IMR-90 (cell line): ENCODE measurements at regions not wholly inside any gene's neighbourhood (a gene's known extent, or its start where the extent isn't known, plus 50 kb on each side); places are given as distances from the start of the nearest gene placed in this dataset.

Source experiments
- ATAC-seq: fragments of 200-7000 bp; cut with Tn5 transposase; 2 replicates; pipeline ENCODE4 v1.9.1; 2020; ENCODE audit warnings: low read depth, mild to moderate bottlenecking, moderate library complexity
- BruUV-seq: library from RNA; stranded (reverse); fragments of 400-500 nt; replicated peaks from 2 replicates; lab custom pipeline; 2021; lab: Mats Ljungman, UMichigan
- CTCF ChIA-PET: fragments of 300-600 bp; formaldehyde crosslinking; extraction: SDS; loops from one replicate; lab custom pipeline; 2021; ENCODE audit warnings: antibody characterized with exemption; lab: Yijun Ruan, JAX
- POLR2A ChIA-PET: fragments of 300-600 bp; sonication (Branson Sonifier 250); formaldehyde crosslinking; loops from one replicate; lab custom pipeline; 2022; ENCODE audit warnings: antibody characterized with exemption; ENCODE audit not compliant: unreplicated experiment; lab: Charles Lee
- DNase-seq: peaks from one replicate; pipeline ENCODE4 v3.0.0; 2013
- H2AFZ ChIP-seq: replicated peaks from 2 replicates; pipeline ENCODE3; 2013; ENCODE audit warnings: low read length, mild to moderate bottlenecking; ENCODE audit not compliant: poor library complexity
- H2AK5ac ChIP-seq: 2 replicates; pipeline ENCODE4 v1.6.1; 2013; ENCODE audit warnings: low read depth, low read length, inconsistent platforms
- H2AK9ac ChIP-seq: replicated peaks from 2 replicates; pipeline ENCODE3; 2013; ENCODE audit warnings: mild to moderate bottlenecking, low read depth, low read length, moderate library complexity; ENCODE audit not compliant: poor library complexity
- H2BK120ac ChIP-seq: 2 replicates; pipeline ENCODE4 v1.6.1; 2013; ENCODE audit warnings: low read depth, low read length, inconsistent platforms
- H2BK15ac ChIP-seq: 3 replicates; pipeline ENCODE4 v1.6.1; 2013; ENCODE audit warnings: low read depth, low read length, inconsistent platforms
- H2BK20ac ChIP-seq: 2 replicates; pipeline ENCODE4 v1.6.1; 2013; ENCODE audit warnings: low read depth, mild to moderate bottlenecking, inconsistent platforms, low read length, moderate library complexity
- H2BK5ac ChIP-seq: 2 replicates; pipeline ENCODE4 v1.6.1; 2013; ENCODE audit warnings: mild to moderate bottlenecking, low read depth, low read length, inconsistent platforms; ENCODE audit not compliant: poor library complexity, severe bottlenecking
- H3K14ac ChIP-seq: replicated peaks from 2 replicates; pipeline ENCODE4 v1.6.1; 2013; ENCODE audit warnings: low read depth, low read length, inconsistent platforms
- H3K18ac ChIP-seq: 2 replicates; pipeline ENCODE4 v1.6.1; 2013; ENCODE audit warnings: low read depth, low read length, control low read depth
- H3K23ac ChIP-seq: 2 replicates; pipeline ENCODE4 v1.6.1; 2013; ENCODE audit warnings: low read depth, low read length, inconsistent platforms
- H3K27ac ChIP-seq: 2 replicates; pipeline ENCODE4 v1.5.1; 2013; ENCODE audit warnings: mild to moderate bottlenecking, control low read depth, low read length; ENCODE audit not compliant: insufficient read depth
- H3K27me3 ChIP-seq: 2 replicates; pipeline ENCODE4 v1.6.1; 2013; ENCODE audit warnings: low read length; ENCODE audit not compliant: control insufficient read depth, insufficient read depth
- H3K36me3 ChIP-seq: 2 replicates; pipeline ENCODE4 v1.6.1; 2013; ENCODE audit warnings: low read length, mixed read lengths; ENCODE audit not compliant: control insufficient read depth, insufficient read depth
- H3K4ac ChIP-seq: 2 replicates; pipeline ENCODE4 v1.6.1; 2013; ENCODE audit warnings: low read depth, low read length, inconsistent platforms
- H3K4me1 ChIP-seq: 2 replicates; pipeline ENCODE4 v1.6.1; 2013; ENCODE audit warnings: low read length, mixed read lengths; ENCODE audit not compliant: control insufficient read depth, insufficient read depth
- H3K4me2 ChIP-seq: 2 replicates; pipeline ENCODE4 v1.6.1; 2013; ENCODE audit warnings: low read depth, mild to moderate bottlenecking, control low read depth, low read length, moderate library complexity
- H3K4me3 ChIP-seq: 2 replicates; pipeline ENCODE4 v1.5.1; 2013; ENCODE audit warnings: low read depth, mild to moderate bottlenecking, control low read depth, low read length, moderate library complexity; ENCODE audit not compliant: insufficient read depth
- H3K56ac ChIP-seq: 2 replicates; pipeline ENCODE4 v1.6.1; 2013; ENCODE audit warnings: low read length, inconsistent platforms; ENCODE audit not compliant: insufficient read depth; ENCODE audit errors: extremely low read depth
- H3K79me1 ChIP-seq, 2 experiments: 2 replicates each; pipeline ENCODE4 v1.6.1; 2013; ENCODE audit warnings: low read length in 2 of 2, inconsistent platforms in 1 of 2, low read depth in 1 of 2
- H3K9ac ChIP-seq: 2 replicates; pipeline ENCODE4 v1.6.1; 2013; ENCODE audit warnings: low read depth, low read length, control low read depth
- H3K9me1 ChIP-seq: 2 replicates; pipeline ENCODE4 v1.6.1; 2013; ENCODE audit warnings: low read length, inconsistent platforms; ENCODE audit not compliant: insufficient read depth
- H3K9me3 ChIP-seq: 2 replicates; pipeline ENCODE4 v1.6.1; 2013; ENCODE audit warnings: low read length; ENCODE audit not compliant: control insufficient read depth, insufficient read depth
- H4K20me1 ChIP-seq: 2 replicates; pipeline ENCODE4 v1.6.1; 2013; ENCODE audit warnings: low read length, inconsistent platforms; ENCODE audit not compliant: insufficient read depth
- H4K5ac ChIP-seq: 2 replicates; pipeline ENCODE4 v1.6.1; 2013; ENCODE audit warnings: mild to moderate bottlenecking, low read depth, low read length, control low read depth
- H4K8ac ChIP-seq, 2 experiments: 2 replicates each; pipeline ENCODE4 v1.6.1; 2013; ENCODE audit warnings: low read depth in 2 of 2, low read length in 2 of 2, control low read depth in 1 of 2, inconsistent platforms in 1 of 2
- H4K91ac ChIP-seq: 2 replicates; pipeline ENCODE4 v1.6.1; 2013; ENCODE audit warnings: low read depth, low read length, inconsistent platforms; ENCODE audit not compliant: insufficient read depth
- CEBPB ChIP-seq: IDR thresholded peaks from 2 replicates; pipeline ENCODE4 v1.6.1; 2012; ENCODE audit warnings: low read depth, low read length, improper control_type of control experiment
- CHD1 ChIP-seq: IDR thresholded peaks from 2 replicates; pipeline ENCODE4 v1.6.1; 2012; ENCODE audit warnings: low read depth, low read length, improper control_type of control experiment
- CTCF ChIP-seq: conservative IDR thresholded peaks from 2 replicates; pipeline ENCODE4 v1.5.1; 2012; ENCODE audit warnings: mild to moderate bottlenecking, low read depth, low read length, improper control_type of control experiment
- ELK1 ChIP-seq: fragments of 150-350 bp; IDR thresholded peaks from 2 replicates; pipeline ENCODE4 v1.6.1; 2016; ENCODE audit warnings: low read depth, mild to moderate bottlenecking, low read length, moderate library complexity, borderline replicate concordance
- MAZ ChIP-seq: IDR thresholded peaks from 2 replicates; pipeline ENCODE4 v1.6.1; 2012; ENCODE audit warnings: low read depth, mild to moderate bottlenecking, low read length, improper control_type of control experiment, moderate library complexity, borderline replicate concordance
- MXI1 ChIP-seq: IDR thresholded peaks from 2 replicates; pipeline ENCODE4 v1.6.1; 2012; ENCODE audit warnings: low read depth, mild to moderate bottlenecking, low read length, moderate library complexity, borderline replicate concordance
- NFE2L2 ChIP-seq: fragments of 150-350 bp; IDR thresholded peaks from 2 replicates; pipeline ENCODE4 v1.6.1; 2016; ENCODE audit warnings: low read depth, mild to moderate bottlenecking, low read length
- POLR2A ChIP-seq: IDR thresholded peaks from 2 replicates; pipeline ENCODE4 v1.6.1; 2012; ENCODE audit warnings: mild to moderate bottlenecking, low read depth, low read length
- RCOR1 ChIP-seq: IDR thresholded peaks from 2 replicates; pipeline ENCODE4 v1.6.1; 2012; ENCODE audit warnings: mild to moderate bottlenecking, low read length, improper control_type of control experiment; ENCODE audit not compliant: insufficient replicate concordance
- RFX5 ChIP-seq: IDR thresholded peaks from 2 replicates; pipeline ENCODE4 v1.8.0; 2012; ENCODE audit warnings: low read depth, mild to moderate bottlenecking, low read length, moderate library complexity
- USF2 ChIP-seq: fragments of 150-350 bp; IDR thresholded peaks from 2 replicates; pipeline ENCODE4 v1.6.1; 2017; ENCODE audit warnings: mild to moderate bottlenecking, antibody characterized with exemption, low read length, low read depth
- dilution Hi-C: fragments of 300-500 bp; cut with HindIII; formaldehyde crosslinking; loops from one replicate; pipeline ENCODE4 v1.14.3; 2018; ENCODE audit warnings: low sequenced_read_pairs; ENCODE audit not compliant: unreplicated experiment
- in situ Hi-C: fragments of 300-500 bp; cut with MboI; formaldehyde crosslinking; loops from 3 replicates; pipeline ENCODE4 v1.14.3; 2019; ENCODE audit warnings: low sequenced_read_pairs, inconsistent platforms, mixed read lengths
- intact Hi-C: fragments of 100-400 bp; cut with micrococcal nuclease; formaldehyde crosslinking; loops from 2 replicates; pipeline ENCODE4 v1.10.0; 2022

- Histone ChIP-seq H3K27ac (no peak overlapping the region), H3K36me3 (no peaks in the 10 kb centered on the region), H2BK120ac (no peak overlapping the region), H2AK9ac (no peak overlapping the region), H3K9me3 (peaks cover 7% of the 10 kb centered on the region; the same call in 1 of the 2 replicates), H3K4me1 (no peaks in the 10 kb centered on the region), H3K4me3 (no peak overlapping the region), H3K27me3 (no peaks in the 10 kb centered on the region), H3K18ac (no peak overlapping the region), H4K5ac (no peak overlapping the region), H4K91ac (no peak overlapping the region), H3K4ac (no peak overlapping the region), H3K79me1 (no peaks in the 10 kb centered on the region), H2AFZ (no peak overlapping the region), H2BK5ac (no peak overlapping the region), H4K8ac (no peak overlapping the region), H2BK15ac (no peak overlapping the region), H3K9me1 (no peaks in the 10 kb centered on the region), H3K9ac (no peak overlapping the region), H2BK20ac (no peak overlapping the region), H3K4me2 (no peak overlapping the region), H3K14ac (no peak overlapping the region), H4K20me1 (no peaks in the 10 kb centered on the region), H3K23ac (no peak overlapping the region), H3K56ac (no peak overlapping the region), H2AK5ac (no peak overlapping the region)
- TF ChIP-seq CEBPB, result no peak
- TF ChIP-seq NFE2L2, result no peak
- no peak for TF ChIP-seq RCOR1
- TF ChIP-seq RFX5, result no peak
- no peak for TF ChIP-seq CHD1
- no peak for TF ChIP-seq USF2
- no peak for TF ChIP-seq POLR2A
- TF ChIP-seq MAZ, result no peak
- no peak for TF ChIP-seq ELK1
- no peak for TF ChIP-seq MXI1
- TF ChIP-seq CTCF, result no peak
- ATAC-seq (no peak), DNase-seq (no peak)
- ChIA-PET CTCF (no interaction called here), POLR2A (no interaction called here)
- intact Hi-C loops, result no loop called here
- in situ Hi-C loops, result no loop called here
- dilution Hi-C loops, result no loop called here
- no TSS peak for BruUV-seq
Measured at GRCh38 chr2:211027976-211028375, 471.6 kb downstream of the CPS1 start.
